ENCODE measurements at regions not wholly inside any gene's neighbourhood (a gene's known extent, or its start where the extent isn't known, plus 50 kb on each side); places are given as distances from the start of the nearest gene placed in this dataset.

DNA sequence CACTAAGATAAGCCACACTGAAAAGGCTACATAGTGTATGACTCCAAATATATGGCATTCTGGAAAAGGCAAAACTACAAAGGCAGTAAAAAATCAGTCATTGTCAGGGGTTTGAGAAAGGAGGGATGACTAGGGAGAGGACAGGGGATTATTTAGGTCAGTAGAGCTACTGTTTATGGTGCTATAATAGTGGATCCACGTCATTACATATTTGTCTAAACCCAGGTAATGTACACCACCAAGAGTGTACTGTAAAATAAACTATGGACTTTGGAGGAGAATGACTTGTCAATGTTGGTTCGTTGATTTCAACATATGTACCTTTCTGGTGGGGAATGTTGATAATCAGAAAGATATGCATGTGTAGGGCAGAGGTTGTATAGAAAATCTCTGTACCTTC lies 837.6 kb downstream of the FAM133A start:
- TF ChIP-seq CTCF (IDR thresholded peaks at IDR 0.05) (no peak), POLR2A (IDR thresholded peaks at IDR 0.05) (no peak)
